ENCODE measurements at regions not wholly inside any gene's neighbourhood (a gene's known extent, or its start where the extent isn't known, plus 50 kb on each side); places are given as distances from the start of the nearest gene placed in this dataset.

GRCh38 chr9:13555989-13556500, 276.6 kb upstream of the MPDZ start:
- no peak overlapping the region for H3K4me2 ChIP-seq (ENCODE audit: extremely low read depth, insufficient read depth, low read length)
- H4K20me1 ChIP-seq (ENCODE audit: control insufficient read depth, extremely low read depth, insufficient read depth, low read length) = no peaks in the 10 kb centered on the region
- no peaks in the 10 kb centered on the region for H3K79me2 ChIP-seq (ENCODE audit: control insufficient read depth, insufficient read depth, low read length)
- H3K27ac ChIP-seq (ENCODE audit: insufficient read depth, low read length) = no peak overlapping the region
- no peak for DNase-seq (ENCODE audit: low read depth in 2 of 2)
- H3K4me1 ChIP-seq (ENCODE audit: control insufficient read depth, extremely low read depth, insufficient read depth, low read length) = no peaks in the 10 kb centered on the region
- no peaks in the 10 kb centered on the region for H3K27me3 ChIP-seq (ENCODE audit: control insufficient read depth, insufficient read depth, low read length)
- H3K9ac ChIP-seq (ENCODE audit: insufficient read depth, low read length) = no peak overlapping the region
- no peak for TF ChIP-seq EZH2 (IDR thresholded peaks at IDR 0.05; ENCODE audit: low read length, missing control alignments)
- TF ChIP-seq CTCF (conservative IDR thresholded peaks at IDR 0.05 in 1 of 2, IDR thresholded peaks at IDR 0.05 in 1 of 2; ENCODE audit: low read depth in 1 of 2, low read length in 2 of 2) = no peak
- H3K36me3 ChIP-seq (ENCODE audit: control insufficient read depth, insufficient read depth, low read length) = no peaks in the 10 kb centered on the region
- H3K9me3 ChIP-seq (ENCODE audit: control insufficient read depth, insufficient read depth, low read depth, low read length) = no peaks in the 10 kb centered on the region
- no peak overlapping the region for H2AFZ ChIP-seq (ENCODE audit: low read length)
- H3K4me3 ChIP-seq (replicated peaks in 1 of 4; ENCODE audit: control extremely low read depth in 1 of 4, insufficient read depth in 1 of 4, low read depth in 3 of 4, low read length in 4 of 4) = no peak overlapping the region

DNA sequence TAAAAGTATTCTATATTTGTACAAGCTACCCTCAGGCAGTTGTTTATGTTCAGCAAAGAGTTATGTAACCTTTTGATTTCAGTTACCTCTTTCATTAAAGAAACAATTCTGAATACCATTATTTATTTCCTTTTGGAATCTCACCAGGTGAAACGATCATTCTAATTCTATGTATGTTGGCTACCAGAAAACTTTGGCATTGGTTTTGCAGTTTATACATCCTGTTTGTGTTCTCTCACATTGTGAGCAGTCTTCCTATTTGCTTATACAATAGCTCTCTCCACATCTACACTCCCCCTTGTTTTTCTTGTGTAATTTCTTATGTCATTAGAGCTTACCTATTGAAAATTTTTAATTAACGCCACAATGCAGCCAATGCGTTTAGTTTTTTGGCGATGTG, 276.0 kb upstream of the MPDZ start:
- no peaks in the 10 kb centered on the region for H3K79me2 ChIP-seq (ENCODE audit: control insufficient read depth, insufficient read depth, low read length)
- H3K9me3 ChIP-seq (ENCODE audit: control insufficient read depth, insufficient read depth, low read depth, low read length) = no peaks in the 10 kb centered on the region
- H3K4me1 ChIP-seq (ENCODE audit: control insufficient read depth, extremely low read depth, insufficient read depth, low read length) = no peaks in the 10 kb centered on the region
- no peak overlapping the region for H3K4me2 ChIP-seq (ENCODE audit: extremely low read depth, insufficient read depth, low read length)
- no peak overlapping the region for H2AFZ ChIP-seq (ENCODE audit: low read length)
- no peak overlapping the region for H3K27ac ChIP-seq (ENCODE audit: insufficient read depth, low read length)
- no peak overlapping the region for H3K9ac ChIP-seq (ENCODE audit: insufficient read depth, low read length)
- DNase-seq (ENCODE audit: low read depth in 2 of 2) = no peak
- TF ChIP-seq EZH2 (IDR thresholded peaks at IDR 0.05; ENCODE audit: low read length, missing control alignments) (no peak), CTCF (conservative IDR thresholded peaks at IDR 0.05 in 1 of 2, IDR thresholded peaks at IDR 0.05 in 1 of 2; ENCODE audit: low read depth in 1 of 2, low read length in 2 of 2) (no peak)
- no peak overlapping the region for H3K4me3 ChIP-seq (replicated peaks in 1 of 4; ENCODE audit: control extremely low read depth in 1 of 4, insufficient read depth in 1 of 4, low read depth in 3 of 4, low read length in 4 of 4)
- no peaks in the 10 kb centered on the region for H4K20me1 ChIP-seq (ENCODE audit: control insufficient read depth, extremely low read depth, insufficient read depth, low read length)
- H3K36me3 ChIP-seq (ENCODE audit: control insufficient read depth, insufficient read depth, low read length) = no peaks in the 10 kb centered on the region
- no peaks in the 10 kb centered on the region for H3K27me3 ChIP-seq (ENCODE audit: control insufficient read depth, insufficient read depth, low read length)

- TF ChIP-seq EZH2 (IDR thresholded peaks at IDR 0.05; ENCODE audit: low read length, missing control alignments) (no peak), CTCF (conservative IDR thresholded peaks at IDR 0.05 in 1 of 2, IDR thresholded peaks at IDR 0.05 in 1 of 2; ENCODE audit: low read depth in 1 of 2, low read length in 2 of 2) (no peak)
- H3K36me3 ChIP-seq (ENCODE audit: control insufficient read depth, insufficient read depth, low read length) = no peaks in the 10 kb centered on the region
- H3K9ac ChIP-seq (ENCODE audit: insufficient read depth, low read length) = no peak overlapping the region
- H3K4me2 ChIP-seq (ENCODE audit: extremely low read depth, insufficient read depth, low read length) = no peak overlapping the region
- H4K20me1 ChIP-seq (ENCODE audit: control insufficient read depth, extremely low read depth, insufficient read depth, low read length) = no peaks in the 10 kb centered on the region
- H3K27me3 ChIP-seq (ENCODE audit: control insufficient read depth, insufficient read depth, low read length) = no peaks in the 10 kb centered on the region
- no peaks in the 10 kb centered on the region for H3K9me3 ChIP-seq (ENCODE audit: control insufficient read depth, insufficient read depth, low read depth, low read length)
- H2AFZ ChIP-seq (ENCODE audit: low read length) = no peak overlapping the region
- H3K4me3 ChIP-seq (replicated peaks in 1 of 4; ENCODE audit: control extremely low read depth in 1 of 4, insufficient read depth in 1 of 4, low read depth in 3 of 4, low read length in 4 of 4) = no peak overlapping the region
- no peak for DNase-seq (ENCODE audit: low read depth in 2 of 2)
- H3K79me2 ChIP-seq (ENCODE audit: control insufficient read depth, insufficient read depth, low read length) = no peaks in the 10 kb centered on the region
- H3K27ac ChIP-seq (ENCODE audit: insufficient read depth, low read length) = no peak overlapping the region
- no peaks in the 10 kb centered on the region for H3K4me1 ChIP-seq (ENCODE audit: control insufficient read depth, extremely low read depth, insufficient read depth, low read length)
Observed at GRCh38 chr9:13554626-13555025, 275.1 kb upstream of the MPDZ start.
